ENCODE measurements at regions not wholly inside any gene's neighbourhood (a gene's known extent, or its start where the extent isn't known, plus 50 kb on each side); places are given as distances from the start of the nearest gene placed in this dataset.

- ATAC-seq (no peak), DNase-seq (ENCODE audit: low read depth, low spot score) (no peak)
- Histone ChIP-seq H2AFZ (ENCODE audit: low read depth, low read length, poor library complexity, severe bottlenecking) (no peak overlapping the region), H3K36me3 (ENCODE audit: control insufficient read depth in 1 of 2, insufficient read depth in 2 of 2, low read length in 2 of 2) (no peaks in the 10 kb centered on the region), H3K9me2 (ENCODE audit: insufficient read depth) (no peaks in the 10 kb centered on the region), H3K4me2 (ENCODE audit: low read length) (no peak overlapping the region), H3K27me3 (ENCODE audit: insufficient read depth, low read length) (no peaks in the 10 kb centered on the region), H3K79me2 (ENCODE audit: insufficient read depth, low read length) (no peaks in the 10 kb centered on the region), H4K20me1 (ENCODE audit: insufficient read depth) (no peaks in the 10 kb centered on the region), H3K27ac (ENCODE audit: low read depth, low read length) (no peak overlapping the region), H3K9ac (ENCODE audit: low read length) (no peak overlapping the region), H3K4me3 (replicated peaks in 1 of 2; ENCODE audit: low read depth in 1 of 2, low read length in 2 of 2) (no peak overlapping the region), H3K9me3 (ENCODE audit: control insufficient read depth in 1 of 2, insufficient read depth in 1 of 2, low read depth in 1 of 2, low read length in 2 of 2) (no peaks in the 10 kb centered on the region), H3K4me1 (ENCODE audit: control insufficient read depth in 1 of 2, insufficient read depth in 2 of 2, low read length in 2 of 2) (peaks cover 0 to 7% of the 10 kb centered on the region in 2 experiments; a peak in 2 of 4 replicates)
- CTCF ChIA-PET: no interaction called here
- intact Hi-C loops (cut with micrococcal nuclease): no loop called here
- TF ChIP-seq MAX (IDR thresholded peaks at IDR 0.05) (no peak), ZFX (IDR thresholded peaks at IDR 0.05) (no peak), POLR2A (IDR thresholded peaks at IDR 0.05; ENCODE audit: borderline replicate concordance, extremely low read depth, insufficient read depth, insufficient read length) (no peak), CTCF (IDR thresholded peaks at IDR 0.05 in 2 of 3, conservative IDR thresholded peaks at IDR 0.05 in 1 of 3; ENCODE audit: borderline replicate concordance in 1 of 3, insufficient read depth in 1 of 3, low read depth in 2 of 3, low read length in 2 of 3) (no peak), SP1 (IDR thresholded peaks at IDR 0.05; ENCODE audit: low read depth) (no peak), JUND (IDR thresholded peaks at IDR 0.05) (no peak), EGR1 (IDR thresholded peaks at IDR 0.05; ENCODE audit: low read depth) (no peak), FOSL1 (IDR thresholded peaks at IDR 0.05; ENCODE audit: low read depth) (no peak), SRF (IDR thresholded peaks at IDR 0.05; ENCODE audit: low read depth) (no peak), ZBTB33 (IDR thresholded peaks at IDR 0.05; ENCODE audit: extremely low read depth, insufficient replicate concordance, low read length) (no peak), CBX3 (IDR thresholded peaks at IDR 0.05; ENCODE audit: low read depth) (no peak), SIN3A (IDR thresholded peaks at IDR 0.05; ENCODE audit: low read depth) (no peak), ELF1 (IDR thresholded peaks at IDR 0.05; ENCODE audit: borderline replicate concordance, low read depth) (no peak)
- POLR2A ChIA-PET: no interaction called here
- RAD21 ChIA-PET (ENCODE audit: low non-redundant PET in 1 of 2, low total read pairs in 2 of 2, uncharacterized antibody in 2 of 2, unreplicated experiment in 2 of 2): no interaction called here
- no TSS peak for BruUV-seq (replicated peaks)
Measured at GRCh38 chr14:58864751-58865513, 227.2 kb downstream of the DACT1 start.
